ENCODE measurements at regions not wholly inside any gene's neighbourhood (a gene's known extent, or its start where the extent isn't known, plus 50 kb on each side); places are given as distances from the start of the nearest gene placed in this dataset.

GRCh38 chr20:22776369-22776768 is 192.0 kb upstream of the FOXA2 start:
- no peak for FAIRE-seq
- DNase-seq (ENCODE audit: extremely low spot score, insufficient read length, low read depth), result no peak

GRCh38 chr20:22779878-22780277 is 195.5 kb upstream of the FOXA2 start:
- no peak for DNase-seq (ENCODE audit: extremely low spot score, insufficient read length, low read depth)
- FAIRE-seq, result no peak

- FAIRE-seq (no peak), DNase-seq (ENCODE audit: extremely low spot score, insufficient read length, low read depth) (no peak)
Measured at GRCh38 chr20:22781869-22782268, 197.5 kb upstream of the FOXA2 start.

- DNase-seq (ENCODE audit: extremely low spot score, insufficient read length, low read depth) (no peak), FAIRE-seq (no peak)
Measured at GRCh38 chr20:22789676-22790075, 205.3 kb upstream of the FOXA2 start.

DNA sequence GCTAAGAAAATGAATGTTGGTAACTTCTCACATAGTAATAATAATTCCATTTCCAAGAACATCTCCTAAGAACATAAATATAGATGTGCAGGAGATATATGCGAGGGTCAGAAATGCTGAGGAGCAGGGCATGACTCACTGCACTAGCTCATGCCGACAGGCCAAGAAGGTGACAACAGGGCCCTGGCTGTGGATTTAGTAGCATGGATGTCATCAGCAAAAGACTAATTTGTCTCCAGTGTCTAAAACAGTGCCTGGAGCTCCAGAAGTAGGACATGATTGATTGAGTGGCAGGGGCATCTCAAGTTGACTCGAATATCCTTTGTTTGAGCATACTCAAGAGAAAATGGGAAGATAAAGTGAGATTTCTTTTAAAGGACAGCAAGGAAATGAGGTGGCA is 207.0 kb upstream of the FOXA2 start:
- FAIRE-seq (no peak), DNase-seq (ENCODE audit: extremely low spot score, insufficient read length, low read depth) (no peak)

GRCh38 chr20:22791877-22792525 is 207.6 kb upstream of the FOXA2 start:
- FAIRE-seq, result no peak
- no peak for DNase-seq (ENCODE audit: extremely low spot score, insufficient read length, low read depth)

DNA sequence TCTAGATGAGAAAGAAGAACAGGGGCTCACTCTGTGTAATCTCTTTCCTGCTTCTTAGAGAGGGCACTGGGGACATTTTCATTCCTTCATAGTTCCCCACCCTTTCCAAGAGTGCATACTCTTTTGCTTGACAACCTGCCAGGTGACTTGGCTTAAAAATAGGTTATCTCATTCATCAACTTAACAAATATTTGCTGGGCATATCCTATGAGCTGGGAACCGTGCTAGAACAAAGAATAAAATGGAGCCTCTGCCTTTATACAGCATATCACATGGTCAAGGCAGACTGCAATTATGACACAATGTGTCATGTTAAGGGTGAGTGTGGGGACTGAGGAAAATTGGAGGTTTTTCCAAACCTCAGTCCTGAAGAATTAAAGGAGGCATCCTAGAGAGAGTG is 209.8 kb upstream of the FOXA2 start:
- DNase-seq (ENCODE audit: extremely low spot score, insufficient read length, low read depth) (no peak), FAIRE-seq (no peak)

DNA sequence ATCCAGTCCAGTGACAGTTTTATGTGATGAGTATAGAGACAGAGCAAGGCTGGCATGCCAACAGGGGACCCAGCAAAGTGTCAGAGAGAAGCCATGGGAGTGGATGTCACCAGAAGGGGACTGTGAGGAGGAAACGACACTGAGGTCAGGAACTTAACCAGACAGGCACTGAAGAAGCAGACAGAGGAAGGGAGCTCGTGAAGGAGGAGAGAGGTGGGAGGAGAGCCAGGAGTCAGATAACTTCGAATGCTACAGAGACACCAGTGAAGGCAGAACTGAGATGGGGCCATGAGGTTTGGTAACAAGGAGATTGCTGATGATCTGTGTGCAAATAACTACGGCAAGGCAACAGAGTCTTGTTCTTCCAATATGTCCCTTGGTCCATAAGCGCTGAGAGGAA is 211.1 kb upstream of the FOXA2 start:
- no peak for FAIRE-seq
- no peak for DNase-seq (ENCODE audit: extremely low spot score, insufficient read length, low read depth)

DNA sequence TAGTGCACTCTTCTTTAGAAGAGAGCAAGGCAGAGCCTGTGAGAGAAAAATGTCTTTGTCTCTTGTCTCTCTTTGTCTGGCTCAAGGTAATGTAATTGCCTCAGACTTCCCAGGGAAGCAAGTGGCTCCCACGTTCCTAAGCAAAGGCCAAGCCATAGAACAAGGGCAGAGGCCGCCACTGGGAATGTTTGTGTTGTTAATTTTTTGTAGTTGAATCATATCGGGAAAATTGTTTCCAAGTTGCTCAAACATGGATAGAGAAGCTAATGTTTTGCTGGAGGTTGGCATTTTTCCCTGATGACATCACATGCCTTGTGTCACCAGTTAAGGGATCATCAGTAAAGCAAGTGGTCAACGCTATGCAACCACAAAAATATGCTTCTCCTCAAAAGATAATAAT is 211.5 kb upstream of the FOXA2 start:
- FAIRE-seq (no peak), DNase-seq (ENCODE audit: extremely low spot score, insufficient read length, low read depth) (no peak)

GRCh38 chr20:22796469-22797077 is 212.2 kb upstream of the FOXA2 start:
- DNase-seq (ENCODE audit: extremely low spot score, insufficient read length, low read depth) (no peak), FAIRE-seq (no peak)

DNA sequence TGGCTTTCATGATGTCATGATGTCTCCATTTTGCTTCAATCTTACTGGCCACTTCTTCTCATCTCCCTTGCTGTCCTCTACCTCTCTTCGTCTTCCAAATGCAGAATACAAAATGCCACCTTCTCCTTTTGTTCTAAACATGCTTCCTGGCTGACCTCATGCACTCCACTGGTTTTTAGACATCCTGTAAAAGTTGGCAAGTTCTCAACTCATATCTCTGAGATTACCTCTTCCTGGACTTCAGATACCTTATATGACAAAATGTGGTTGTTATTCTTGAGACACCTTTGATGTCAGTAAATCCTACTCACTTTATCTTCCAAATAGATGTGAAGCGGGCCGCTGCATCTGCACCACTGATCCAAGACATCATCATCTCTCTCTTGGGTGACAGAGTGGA is 212.7 kb upstream of the FOXA2 start:
- FAIRE-seq (no peak), DNase-seq (ENCODE audit: extremely low spot score, insufficient read length, low read depth) (no peak)

DNA sequence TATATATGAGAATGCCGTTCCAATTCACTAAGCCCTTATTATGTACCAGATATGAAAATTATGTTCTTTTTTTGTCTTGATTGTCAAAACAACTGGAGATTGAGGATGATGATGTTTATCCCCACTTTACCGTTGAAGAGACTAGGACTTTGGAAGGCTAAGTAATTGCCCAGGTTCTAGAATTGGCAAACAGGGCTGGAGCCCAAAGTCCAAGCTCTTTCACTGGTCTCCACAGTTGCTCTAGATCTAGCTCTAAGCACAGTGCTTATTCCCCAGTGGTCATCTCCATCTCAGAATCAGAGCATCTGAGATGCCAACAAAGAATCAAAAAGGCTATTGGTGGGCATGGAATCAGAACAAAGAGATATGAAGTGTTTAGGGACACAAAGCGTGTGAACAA is 215.3 kb upstream of the FOXA2 start:
- FAIRE-seq, result no peak

DNA sequence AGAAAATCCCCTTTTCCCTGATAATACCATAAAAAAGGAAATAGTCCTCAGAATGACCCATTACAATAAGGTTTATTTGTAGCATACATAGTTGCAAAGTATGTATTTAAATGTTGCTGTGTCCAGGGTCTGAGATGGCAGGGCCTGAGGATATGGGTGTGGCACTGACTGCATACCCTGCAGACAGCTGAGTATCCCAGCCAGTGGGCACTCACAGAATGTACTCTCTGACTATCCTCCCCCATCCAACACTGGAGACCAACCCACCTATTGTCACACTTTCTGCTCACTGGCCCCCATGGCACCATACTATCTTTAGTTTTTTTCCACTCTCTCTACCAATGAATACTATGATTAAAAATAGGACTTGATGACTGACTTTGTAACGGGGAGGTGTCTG is 215.8 kb upstream of the FOXA2 start:
- DNase-seq (ENCODE audit: extremely low spot score, insufficient read length, low read depth), result no peak
- FAIRE-seq, result no peak

More for the DNA sequence above, 215.3 kb upstream of the FOXA2 start:
- no peak for DNase-seq (ENCODE audit: extremely low spot score, insufficient read length, low read depth)

- FAIRE-seq (no peak), DNase-seq (ENCODE audit: extremely low spot score, insufficient read length, low read depth) (no peak)
Measured at GRCh38 chr20:22801528-22801927, 217.2 kb upstream of the FOXA2 start.

GRCh38 chr20:22802296-22802695 is 217.9 kb upstream of the FOXA2 start:
- no peak for FAIRE-seq
- no peak for DNase-seq (ENCODE audit: extremely low spot score, insufficient read length, low read depth)

DNA sequence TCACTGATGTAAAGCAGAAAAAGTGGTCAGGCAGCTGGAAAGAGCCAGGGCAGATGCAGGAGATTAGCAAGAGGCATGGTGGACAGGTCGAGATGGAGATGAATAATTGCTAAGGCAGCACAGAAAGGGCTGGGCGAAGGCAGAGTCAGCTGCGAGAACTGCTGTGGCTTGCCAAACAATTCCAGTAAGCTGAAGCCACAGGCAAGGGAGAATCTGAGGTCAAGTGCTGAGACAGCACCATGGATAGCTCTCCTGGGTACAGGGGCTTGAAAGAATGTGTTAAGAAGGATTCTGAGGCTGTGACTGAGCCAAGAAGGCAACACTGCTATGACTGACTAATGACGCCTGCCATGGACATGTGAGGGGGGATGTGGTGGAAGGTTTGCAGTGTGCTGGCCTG is 220.8 kb upstream of the FOXA2 start:
- DNase-seq (ENCODE audit: extremely low spot score, insufficient read length, low read depth), result no peak

GRCh38 chr20:22805996-22806395 is 221.6 kb upstream of the FOXA2 start:
- FAIRE-seq (no peak), DNase-seq (ENCODE audit: extremely low spot score, insufficient read length, low read depth) (no peak)

More for the DNA sequence above, 220.8 kb upstream of the FOXA2 start:
- no peak for FAIRE-seq

DNA sequence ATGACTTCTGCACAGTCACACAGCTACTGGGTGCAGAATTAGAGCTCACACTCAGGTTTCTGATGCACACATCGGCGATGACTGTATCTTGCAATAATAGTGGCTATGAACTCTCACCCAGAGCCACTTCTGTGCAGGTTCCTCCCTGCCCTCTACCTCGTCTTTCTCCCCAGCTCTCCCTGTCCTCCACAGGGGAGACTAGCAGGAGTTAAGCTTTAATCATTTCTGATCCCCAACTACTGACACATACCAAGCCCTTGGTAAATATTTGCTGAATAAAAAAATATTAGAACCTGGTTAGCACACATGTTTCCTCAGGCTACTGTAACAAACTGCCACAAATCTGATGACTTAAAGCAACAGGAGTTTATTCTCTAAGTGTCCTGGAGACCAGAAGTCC is 222.7 kb upstream of the FOXA2 start:
- FAIRE-seq (no peak), DNase-seq (ENCODE audit: extremely low spot score, insufficient read length, low read depth) (no peak)

- FAIRE-seq (no peak), DNase-seq (ENCODE audit: extremely low spot score, insufficient read length, low read depth) (no peak)
Measured at GRCh38 chr20:22807646-22808244, 223.4 kb upstream of the FOXA2 start.

DNA sequence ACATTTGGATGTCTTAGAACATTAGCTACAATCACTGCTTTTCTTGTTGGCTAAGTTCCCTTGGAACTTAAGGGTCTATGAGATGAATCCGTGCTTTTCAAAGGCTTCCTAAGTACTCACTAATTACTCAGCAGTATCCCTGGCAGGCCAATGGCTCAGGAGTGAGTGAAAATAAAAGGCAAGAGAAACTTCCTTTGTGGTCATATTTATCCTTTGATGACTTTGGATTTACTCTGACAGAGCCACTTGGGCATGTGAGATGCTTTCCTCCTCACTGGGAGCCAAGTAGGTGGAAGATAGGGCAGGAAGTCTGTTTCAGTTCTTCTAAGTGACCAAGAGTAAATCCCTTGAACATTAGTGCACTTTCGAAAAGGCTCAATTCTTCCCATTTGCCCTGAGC is 224.3 kb upstream of the FOXA2 start:
- DNase-seq (ENCODE audit: extremely low spot score, insufficient read length, low read depth) (no peak), FAIRE-seq (no peak)

GRCh38 chr20:22810030-22810429 is 225.1 kb upstream of the SSTR4 start:
- DNase-seq (ENCODE audit: extremely low spot score, insufficient read length, low read depth) (no peak), FAIRE-seq (no peak)

Data from GM18507 (cell line).